K562 (cell line): ENCODE measurements at regions not wholly inside any gene's neighbourhood (a gene's known extent, or its start where the extent isn't known, plus 50 kb on each side); places are given as distances from the start of the nearest gene placed in this dataset.

Experiments used
- ATAC-seq: fragments of 200-7000 bp; cut with Tn5 transposase; 3 replicates; pipeline ENCODE4 v1.9.1; 2020; ENCODE audit warnings: moderate library complexity
- BruUV-seq: library from RNA; stranded (reverse); fragments of 400-500 nt; replicated peaks from 2 replicates; lab custom pipeline; 2021; lab: Mats Ljungman, UMichigan
- CTCF ChIA-PET: fragments of 300-600 bp; formaldehyde crosslinking; extraction: SDS; loops from one replicate; lab custom pipeline; 2021; ENCODE audit warnings: low intra/inter-chr PET ratio; lab: Yijun Ruan, JAX
- POLR2A ChIA-PET: fragments of 300-600, 350-650 bp; sonication (Branson Sonifier 250); formaldehyde crosslinking; extraction: SDS; loops from one replicate; lab custom pipeline; 2021; ENCODE audit warnings: antibody characterized with exemption, inconsistent platforms; lab: Yijun Ruan, JAX
- DNase-seq, 4 experiments: peaks; one replicate each; pipeline versions ENCODE4 v3.0.0 to v3.0.0-alpha.2; 2011 to 2018; ENCODE audit warnings: low spot score in 3 of 4, mixed read lengths in 3 of 4; ENCODE audit errors: extremely low read depth in 1 of 4
- FAIRE-seq: peaks from 2 replicates; lab custom pipeline; 2011; peaks lifted over from hg19 to GRCh38; lab: Jason Lieb, UNC
- H2AFZ ChIP-seq: 2 replicates; pipeline ENCODE4 v1.6.0; 2011; ENCODE audit warnings: low read depth, low read length, control low read depth, inconsistent platforms
- H3K27ac ChIP-seq: fragments of 200-600 bp; 3 replicates; pipeline ENCODE4 v1.8.0; 2011; ENCODE audit warnings: low read depth, mild to moderate bottlenecking, control low read depth, inconsistent platforms, low read length, moderate library complexity, mixed read lengths; ENCODE audit errors: extremely low read depth
- H3K27me3 ChIP-seq, 2 experiments: fragments of 300-600 bp in 1 of 2; 2 replicates in 1 of 2; 3 replicates in 1 of 2; pipeline versions ENCODE4 v1.6.0 to v1.8.0; 2011; ENCODE audit warnings: inconsistent platforms in 2 of 2, low read length in 2 of 2, mild to moderate bottlenecking in 1 of 2, mixed read lengths in 1 of 2, moderate library complexity in 1 of 2; ENCODE audit not compliant: control insufficient read depth in 2 of 2, insufficient read depth in 2 of 2
- H3K36me3 ChIP-seq: fragments of 300-600 bp; 3 replicates; pipeline ENCODE4 v1.8.0; 2011; ENCODE audit warnings: mild to moderate bottlenecking, low read length, inconsistent platforms; ENCODE audit not compliant: control insufficient read depth, insufficient read depth
- H3K4me1 ChIP-seq, 2 experiments: fragments of 200-600 bp in 1 of 2; replicated peaks in 1 of 2; 2 replicates in 1 of 2; 3 replicates in 1 of 2; pipeline versions ENCODE4 v1.5.1 to v1.8.0; 2011; ENCODE audit warnings: inconsistent platforms in 2 of 2, low read length in 2 of 2, mild to moderate bottlenecking in 1 of 2, mixed read lengths in 1 of 2, moderate library complexity in 1 of 2; ENCODE audit not compliant: control insufficient read depth in 2 of 2, insufficient read depth in 2 of 2
- H3K4me2 ChIP-seq: 2 replicates; pipeline ENCODE4 v1.6.1; 2011; ENCODE audit warnings: low read length, control low read depth, inconsistent platforms, mixed read lengths; ENCODE audit not compliant: insufficient read depth
- H3K4me3 ChIP-seq: fragments of 200-600 bp; sonication (generic), shearing (Covaris generic); 2 replicates; pipeline ENCODE4 v1.5.1; 2016; ENCODE audit warnings: control low read depth, inconsistent platforms
- H3K79me2 ChIP-seq: fragments of 200-600 bp; 3 replicates; pipeline ENCODE4 v1.8.0; 2011; ENCODE audit warnings: low read length, inconsistent platforms; ENCODE audit not compliant: control insufficient read depth, insufficient read depth
- H3K9ac ChIP-seq, 2 experiments: 2 replicates each; pipeline versions ENCODE4 v1.6.0 to v1.6.1; 2011; ENCODE audit warnings: low read depth in 2 of 2, low read length in 2 of 2, control low read depth in 1 of 2, inconsistent platforms in 1 of 2, mild to moderate bottlenecking in 1 of 2, mixed read lengths in 1 of 2; ENCODE audit not compliant: insufficient read depth in 1 of 2
- H3K9me1 ChIP-seq: one replicate; pipeline ENCODE4 v1.6.0; 2011; ENCODE audit warnings: inconsistent platforms, mild to moderate bottlenecking, low read length, moderate library complexity; ENCODE audit not compliant: control insufficient read depth, insufficient read depth
- H3K9me3 ChIP-seq: replicated peaks from 2 replicates; pipeline ENCODE4 v1.5.1; 2011; ENCODE audit warnings: low read depth, low read length, inconsistent platforms; ENCODE audit not compliant: control insufficient read depth, insufficient read depth
- H4K20me1 ChIP-seq: replicated peaks from 2 replicates; pipeline ENCODE4 v1.6.1; 2011; ENCODE audit warnings: low read length, inconsistent platforms, mixed read lengths; ENCODE audit not compliant: control insufficient read depth, insufficient read depth
- ARID4B ChIP-seq: sonication (generic); formaldehyde crosslinking; IDR thresholded peaks from 2 replicates; pipeline ENCODE4 v1.8.0; 2022; ENCODE audit warnings: mild to moderate bottlenecking, missing genetic modification reagents
- CBFA2T3 ChIP-seq: fragments of 450-650 bp; IDR thresholded peaks from 2 replicates; pipeline ENCODE4 v1.6.1; 2017
- CGGBP1 ChIP-seq: fragments of 250-450 bp; sonication (Bioruptor Pico); IDR thresholded peaks from 2 replicates; pipeline ENCODE4 v1.9.0; 2021; ENCODE audit warnings: mild to moderate bottlenecking
- GATA2 ChIP-seq: sonication (generic); formaldehyde crosslinking; IDR thresholded peaks from 2 replicates; pipeline ENCODE4 v1.4.0; 2020; ENCODE audit warnings: mild to moderate bottlenecking, missing genetic modification reagents
- HES1 ChIP-seq: fragments of 450-650 bp; IDR thresholded peaks from 2 replicates; pipeline ENCODE4 v1.6.1; 2016; ENCODE audit warnings: low read depth, mild to moderate bottlenecking, moderate library complexity
- PURB ChIP-seq: sonication (generic); formaldehyde crosslinking; IDR thresholded peaks from 2 replicates; pipeline ENCODE4 v1.9.0; 2021; ENCODE audit warnings: low read depth, mild to moderate bottlenecking, missing genetic modification reagents
- SMAD3 ChIP-seq: fragments of 450-650 bp; formaldehyde crosslinking; conservative IDR thresholded peaks from 2 replicates; pipeline ENCODE4 v1.4.0; 2020; ENCODE audit warnings: mild to moderate bottlenecking
- TARDBP ChIP-seq: fragments of 450-650 bp; IDR thresholded peaks from 2 replicates; pipeline ENCODE4 v1.6.1; 2016
- TEAD1 ChIP-seq, 2 experiments: fragments of 450-650 bp in 1 of 2; sonication (generic) in 1 of 2; formaldehyde crosslinking; IDR thresholded peaks; 2 replicates each; pipeline versions ENCODE4 v1.4.0 to v1.8.0; 2020 to 2022; ENCODE audit warnings: mild to moderate bottlenecking in 2 of 2, missing genetic modification reagents in 1 of 2
- TFE3 ChIP-seq: fragments of 450-650 bp; formaldehyde crosslinking; IDR thresholded peaks from 2 replicates; pipeline ENCODE4 v1.4.0; 2020; ENCODE audit warnings: mild to moderate bottlenecking, mixed read lengths
- ZBED1 ChIP-seq: IDR thresholded peaks from 2 replicates; pipeline ENCODE4 v1.6.1; 2014
- ZNF655 ChIP-seq: fragments of 250-450 bp; sonication (Bioruptor Pico); IDR thresholded peaks from 2 replicates; pipeline ENCODE4 v1.5.0; 2021
- WGBS: fragments of 100-300 bp; shearing (Covaris generic); methylation state at CpG from one replicate; pipeline ENCODE4 v1.1.6; 2016; ENCODE audit warnings: low coverage, mixed read lengths; ENCODE audit not compliant: insufficient coverage; ENCODE audit errors: missing lambda C conversion rate; 5-methylcytosine and 5-hydroxymethylcytosine counted together
- in situ Hi-C: fragments of 300-500 bp; cut with MboI; formaldehyde crosslinking; loops from 4 replicates; pipeline ENCODE4 v1.15.0; 2018; ENCODE audit warnings: inconsistent platforms, mixed read lengths
- intact Hi-C: fragments of 100-400 bp; cut with micrococcal nuclease; formaldehyde crosslinking; loops from 2 replicates; pipeline ENCODE4 v1.14.2; 2022

GRCh38 chr6:81561071-81561564 lies 191.4 kb downstream of the TENT5A start:
- H3K79me2 ChIP-seq, result no peaks in the 10 kb centered on the region
- no peaks in the 10 kb centered on the region for H3K9me1 ChIP-seq
- no peaks in the 10 kb centered on the region for H3K4me1 ChIP-seq
- FAIRE-seq (no peak), DNase-seq (no peak), ATAC-seq (no peak)
- H4K20me1 ChIP-seq, result no peaks in the 10 kb centered on the region
- H3K27me3 ChIP-seq, result no peaks in the 10 kb centered on the region
- intact Hi-C loops (no loop called here), in situ Hi-C loops (no loop called here)
- TF ChIP-seq TEAD1 (CRISPR knock-in tag; IDR thresholded peaks at IDR 0.05) (no peak), CGGBP1 (CRISPR knock-in tag) (no peak), ARID4B (CRISPR knock-in tag) (no peak), SMAD3 (no peak), TARDBP (no peak), CBFA2T3 (no peak), HES1 (no peak), ZNF655 (CRISPR knock-in tag) (no peak), ZBED1 (no peak), PURB (no peak), GATA2 (no peak), TFE3 (CRISPR knock-in tag) (no peak)
- CTCF ChIA-PET, result no interaction called here
- no TSS peak for BruUV-seq
- H3K36me3 ChIP-seq, result no peaks in the 10 kb centered on the region
- H3K9me3 ChIP-seq, result peaks cover 4% of the 10 kb centered on the region; the same call in 1 of the 2 replicates
- H3K27ac ChIP-seq, result no peak overlapping the region
- POLR2A ChIA-PET, result no interaction called here
- 4% methylated on average over 2 of the region's 2 CpGs for WGBS
- no peak overlapping the region for H3K4me2 ChIP-seq
- no peak overlapping the region for H3K9ac ChIP-seq
- H3K4me3 ChIP-seq, result no peak overlapping the region
- no peak overlapping the region for H2AFZ ChIP-seq
